ENCODE measurements at regions not wholly inside any gene's neighbourhood (a gene's known extent, or its start where the extent isn't known, plus 50 kb on each side); places are given as distances from the start of the nearest gene placed in this dataset.

DNA sequence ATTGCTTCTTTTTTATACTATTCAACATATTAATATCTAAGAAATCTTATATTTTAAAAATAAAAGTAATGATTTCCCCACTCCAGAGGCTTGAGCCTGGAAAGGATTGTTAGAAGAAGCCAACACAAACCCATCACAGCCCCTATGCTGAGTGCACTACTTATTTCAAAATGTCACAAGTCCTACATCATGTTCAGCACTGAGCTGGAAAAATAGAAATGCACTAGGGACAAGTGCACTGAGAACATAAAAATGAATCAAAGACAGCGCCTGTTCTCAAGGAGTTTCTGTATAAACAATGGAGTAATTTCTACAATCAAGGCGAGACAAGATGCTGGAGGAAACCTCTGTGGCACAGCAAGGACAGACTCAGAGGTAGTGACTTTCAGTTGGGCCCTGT lies 155.0 kb downstream of the TXNL1 start:
- TF ChIP-seq ZNF302 (CRISPR knock-in tag; IDR thresholded peaks at IDR 0.05) (no peak), CHD2 (IDR thresholded peaks at IDR 0.05; ENCODE audit: low read length, partially characterized antibody) (no peak), ESRRA (IDR thresholded peaks at IDR 0.05; ENCODE audit: borderline replicate concordance, low read length) (no peak), RAD21 (conservative IDR thresholded peaks at IDR 0.05 in 1 of 2, IDR thresholded peaks at IDR 0.05 in 1 of 2) (no peak), EP300 (IDR thresholded peaks at IDR 0.05) (no peak), E2F6 (IDR thresholded peaks at IDR 0.05; ENCODE audit: borderline replicate concordance, low read depth) (no peak), REST (IDR thresholded peaks at IDR 0.05) (no peak), KDM5A (IDR thresholded peaks at IDR 0.05) (no peak)
- TF ChIP-seq, protein P1, sequence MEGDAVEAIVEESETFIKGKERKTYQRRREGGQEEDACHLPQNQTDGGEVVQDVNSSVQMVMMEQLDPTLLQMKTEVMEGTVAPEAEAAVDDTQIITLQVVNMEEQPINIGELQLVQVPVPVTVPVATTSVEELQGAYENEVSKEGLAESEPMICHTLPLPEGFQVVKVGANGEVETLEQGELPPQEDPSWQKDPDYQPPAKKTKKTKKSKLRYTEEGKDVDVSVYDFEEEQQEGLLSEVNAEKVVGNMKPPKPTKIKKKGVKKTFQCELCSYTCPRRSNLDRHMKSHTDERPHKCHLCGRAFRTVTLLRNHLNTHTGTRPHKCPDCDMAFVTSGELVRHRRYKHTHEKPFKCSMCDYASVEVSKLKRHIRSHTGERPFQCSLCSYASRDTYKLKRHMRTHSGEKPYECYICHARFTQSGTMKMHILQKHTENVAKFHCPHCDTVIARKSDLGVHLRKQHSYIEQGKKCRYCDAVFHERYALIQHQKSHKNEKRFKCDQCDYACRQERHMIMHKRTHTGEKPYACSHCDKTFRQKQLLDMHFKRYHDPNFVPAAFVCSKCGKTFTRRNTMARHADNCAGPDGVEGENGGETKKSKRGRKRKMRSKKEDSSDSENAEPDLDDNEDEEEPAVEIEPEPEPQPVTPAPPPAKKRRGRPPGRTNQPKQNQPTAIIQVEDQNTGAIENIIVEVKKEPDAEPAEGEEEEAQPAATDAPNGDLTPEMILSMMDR (IDR thresholded peaks at IDR 0.05) = no peak
